Glutamatergic neuron (in vitro differentiated cells): ENCODE measurements at regions not wholly inside any gene's neighbourhood (a gene's known extent, or its start where the extent isn't known, plus 50 kb on each side); places are given as distances from the start of the nearest gene placed in this dataset.

ENCODE experiments used
- DNase-seq: peaks from one replicate; pipeline ENCODE4 v3.0.0; 2022
- H3K27ac Mint-ChIP-seq: one replicate; pipeline ENCODE4 v1.8.0; 2020; ENCODE audit warnings: mild to moderate bottlenecking, mixed read lengths, inconsistent platforms; ENCODE audit not compliant: unreplicated experiment
- H3K27me3 Mint-ChIP-seq: one replicate; pipeline ENCODE4 v1.8.0; 2020; ENCODE audit warnings: mild to moderate bottlenecking, moderate library complexity, mixed read lengths, inconsistent platforms; ENCODE audit not compliant: unreplicated experiment
- H3K36me3 Mint-ChIP-seq: one replicate; pipeline ENCODE4 v1.8.0; 2020; ENCODE audit warnings: mild to moderate bottlenecking, mixed read lengths, inconsistent platforms; ENCODE audit not compliant: unreplicated experiment
- H3K4me1 Mint-ChIP-seq: one replicate; pipeline ENCODE4 v1.8.0; 2020; ENCODE audit warnings: mild to moderate bottlenecking, low read depth, mixed read lengths, inconsistent platforms; ENCODE audit not compliant: unreplicated experiment
- H3K4me3 Mint-ChIP-seq: one replicate; pipeline ENCODE4 v1.8.0; 2020; ENCODE audit warnings: mild to moderate bottlenecking, mixed read lengths, inconsistent platforms; ENCODE audit not compliant: unreplicated experiment
- H3K9me3 Mint-ChIP-seq: one replicate; pipeline ENCODE4 v1.8.0; 2020; ENCODE audit warnings: mild to moderate bottlenecking, moderate library complexity, mixed read lengths, inconsistent platforms; ENCODE audit not compliant: unreplicated experiment
- CTCF ChIP-seq: fragments of 200-600 bp; sonication (generic); IDR thresholded peaks from one replicate; pipeline ENCODE4 v1.5.0; 2021; ENCODE audit not compliant: partially characterized antibody, unreplicated experiment

GRCh38 chr9:10785255-10785654 is 172.5 kb upstream of the PTPRD start:
- Mint-ChIP-seq H3K27ac (no peak overlapping the region), H3K9me3 (peaks cover 5% of the 10 kb centered on the region), H3K27me3 (no peaks in the 10 kb centered on the region), H3K4me3 (no peak overlapping the region), H3K4me1 (no peaks in the 10 kb centered on the region), H3K36me3 (no peaks in the 10 kb centered on the region)
- TF ChIP-seq CTCF, result no peak
- DNase-seq, result no peak

- no peak for TF ChIP-seq CTCF
- no peaks in the 10 kb centered on the region for H3K9me3 Mint-ChIP-seq
- DNase-seq, result no peak
- H3K4me3 Mint-ChIP-seq, result no peak overlapping the region
- H3K27me3 Mint-ChIP-seq, result no peaks in the 10 kb centered on the region
- H3K4me1 Mint-ChIP-seq, result no peaks in the 10 kb centered on the region
- no peak overlapping the region for H3K27ac Mint-ChIP-seq
- H3K36me3 Mint-ChIP-seq, result no peaks in the 10 kb centered on the region
Measured at GRCh38 chr9:10793306-10793705, 180.5 kb upstream of the PTPRD start.

- no peak overlapping the region for H3K27ac Mint-ChIP-seq
- no peaks in the 10 kb centered on the region for H3K36me3 Mint-ChIP-seq
- H3K27me3 Mint-ChIP-seq, result no peaks in the 10 kb centered on the region
- TF ChIP-seq CTCF, result no peak
- no peak overlapping the region for H3K4me3 Mint-ChIP-seq
- DNase-seq, result no peak
- peaks cover 2% of the 10 kb centered on the region for H3K9me3 Mint-ChIP-seq
- H3K4me1 Mint-ChIP-seq, result no peaks in the 10 kb centered on the region
Measured at GRCh38 chr9:10804486-10804885, 191.7 kb upstream of the PTPRD start.

- Mint-ChIP-seq H3K4me3 (no peak overlapping the region), H3K36me3 (no peaks in the 10 kb centered on the region), H3K27ac (no peak overlapping the region), H3K4me1 (no peaks in the 10 kb centered on the region), H3K27me3 (no peaks in the 10 kb centered on the region), H3K9me3 (no peaks in the 10 kb centered on the region)
- no peak for DNase-seq
- no peak for TF ChIP-seq CTCF
Measured at GRCh38 chr9:10806868-10807267, 194.1 kb upstream of the PTPRD start.

GRCh38 chr9:10818206-10818605 is 205.4 kb upstream of the PTPRD start:
- Mint-ChIP-seq H3K27me3 (no peaks in the 10 kb centered on the region), H3K9me3 (no peaks in the 10 kb centered on the region), H3K4me3 (no peak overlapping the region), H3K4me1 (no peaks in the 10 kb centered on the region), H3K36me3 (no peaks in the 10 kb centered on the region), H3K27ac (no peak overlapping the region)
- DNase-seq, result no peak
- TF ChIP-seq CTCF, result no peak
